Neural progenitor cell (in vitro differentiated cells): ENCODE measurements at regions not wholly inside any gene's neighbourhood (a gene's known extent, or its start where the extent isn't known, plus 50 kb on each side); places are given as distances from the start of the nearest gene placed in this dataset.

ENCODE experiments used
- DNase-seq: peaks from one replicate; pipeline ENCODE4 v3.0.0-alpha.2; 2016; ENCODE audit warnings: low spot score
- H2AFZ ChIP-seq: fragments of 200-600 bp; sonication (generic); replicated peaks from 2 replicates; pipeline ENCODE4 v1.6.1; 2016; ENCODE audit warnings: antibody characterized with exemption
- H3F3A ChIP-seq: fragments of 200-600 bp; sonication (generic); 2 replicates; pipeline ENCODE4 v1.6.1; 2016; ENCODE audit warnings: antibody characterized with exemption, low read depth
- H3K27ac ChIP-seq: fragments of 200-600 bp; sonication (generic); 2 replicates; pipeline ENCODE4 v1.5.1; 2016; ENCODE audit warnings: mild to moderate bottlenecking
- H3K27me3 ChIP-seq: fragments of 200-600 bp; sonication (generic); 2 replicates; pipeline ENCODE4 v1.6.1; 2016; ENCODE audit warnings: mild to moderate bottlenecking, moderate library complexity
- H3K36me3 ChIP-seq: fragments of 200-600 bp; sonication (generic); 2 replicates; pipeline ENCODE4 v1.5.1; 2016
- H3K4me1 ChIP-seq: fragments of 200-600 bp; sonication (generic); 2 replicates; pipeline ENCODE4 v1.6.1; 2016; ENCODE audit warnings: mixed run types
- H3K4me2 ChIP-seq: fragments of 200-600 bp; sonication (generic); 2 replicates; pipeline ENCODE4 v1.6.1; 2016
- H3K4me3 ChIP-seq: fragments of 200-600 bp; sonication (generic); 2 replicates; pipeline ENCODE4 v1.5.1; 2016
- H3K79me2 ChIP-seq: fragments of 200-600 bp; sonication (generic); 2 replicates; pipeline ENCODE4 v1.6.1; 2016; ENCODE audit warnings: low read depth
- H3K9ac ChIP-seq: fragments of 200-600 bp; sonication (generic); 2 replicates; pipeline ENCODE4 v1.6.1; 2016
- H3K9me3 ChIP-seq: fragments of 200-600 bp; sonication (generic); 2 replicates; pipeline ENCODE4 v1.5.1; 2016; ENCODE audit warnings: low read depth
- H4K20me1 ChIP-seq: fragments of 200-600 bp; sonication (generic); 2 replicates; pipeline ENCODE4 v1.6.1; 2016; ENCODE audit warnings: low read depth
- H3K27ac Mint-ChIP-seq: 3 replicates; pipeline ENCODE4 v1.8.0; 2021; ENCODE audit warnings: mixed read lengths
- H3K27me3 Mint-ChIP-seq: 2 replicates; pipeline ENCODE4 v1.8.0; 2022; ENCODE audit warnings: low read depth, mild to moderate bottlenecking, inconsistent platforms, moderate library complexity, mixed read lengths; ENCODE audit not compliant: insufficient read depth
- H3K36me3 Mint-ChIP-seq: 3 replicates; pipeline ENCODE4 v1.8.0; 2021; ENCODE audit warnings: mixed read lengths
- H3K4me1 Mint-ChIP-seq: 3 replicates; pipeline ENCODE4 v1.8.0; 2021; ENCODE audit warnings: mixed read lengths
- H3K4me3 Mint-ChIP-seq: 3 replicates; pipeline ENCODE4 v1.8.0; 2021; ENCODE audit warnings: mild to moderate bottlenecking, moderate library complexity, mixed read lengths
- H3K9me3 Mint-ChIP-seq: 3 replicates; pipeline ENCODE4 v1.8.0; 2020; ENCODE audit warnings: mixed read lengths
- EZH2 ChIP-seq: fragments of 200-600 bp; sonication (generic); IDR thresholded peaks from 2 replicates; pipeline ENCODE4 v1.6.1; 2017; ENCODE audit warnings: antibody characterized with exemption, mild to moderate bottlenecking, moderate library complexity
- EZH2phosphoT487 ChIP-seq: fragments of 200-600 bp; sonication (generic); IDR thresholded peaks from 2 replicates; pipeline ENCODE4 v1.6.1; 2017; ENCODE audit warnings: antibody characterized with exemption
- TF ChIP-seq, protein P1 (sequence below): fragments of 200-600 bp; sonication (generic); IDR thresholded peaks from 2 replicates; pipeline ENCODE4 v1.5.1; 2017; ENCODE audit warnings: antibody characterized with exemption, mild to moderate bottlenecking

GRCh38 chr4:19961091-19961490 is 290.6 kb upstream of the SLIT2 start:
- H3K9me3 ChIP-seq: no peaks in the 10 kb centered on the region
- H3K79me2 ChIP-seq: no peaks in the 10 kb centered on the region
- H3K27me3 ChIP-seq: no peaks in the 10 kb centered on the region
- no peaks in the 10 kb centered on the region for H4K20me1 ChIP-seq
- H3K36me3 Mint-ChIP-seq: no peaks in the 10 kb centered on the region
- no peak overlapping the region for H2AFZ ChIP-seq
- peaks cover 4% of the 10 kb centered on the region for H3K27me3 Mint-ChIP-seq
- H3K4me1 Mint-ChIP-seq: no peaks in the 10 kb centered on the region
- H3K9ac ChIP-seq: no peak overlapping the region
- H3K27ac ChIP-seq: no peak overlapping the region
- TF ChIP-seq EZH2 (no peak), EZH2phosphoT487 (no peak)
- TF ChIP-seq, protein P1, sequence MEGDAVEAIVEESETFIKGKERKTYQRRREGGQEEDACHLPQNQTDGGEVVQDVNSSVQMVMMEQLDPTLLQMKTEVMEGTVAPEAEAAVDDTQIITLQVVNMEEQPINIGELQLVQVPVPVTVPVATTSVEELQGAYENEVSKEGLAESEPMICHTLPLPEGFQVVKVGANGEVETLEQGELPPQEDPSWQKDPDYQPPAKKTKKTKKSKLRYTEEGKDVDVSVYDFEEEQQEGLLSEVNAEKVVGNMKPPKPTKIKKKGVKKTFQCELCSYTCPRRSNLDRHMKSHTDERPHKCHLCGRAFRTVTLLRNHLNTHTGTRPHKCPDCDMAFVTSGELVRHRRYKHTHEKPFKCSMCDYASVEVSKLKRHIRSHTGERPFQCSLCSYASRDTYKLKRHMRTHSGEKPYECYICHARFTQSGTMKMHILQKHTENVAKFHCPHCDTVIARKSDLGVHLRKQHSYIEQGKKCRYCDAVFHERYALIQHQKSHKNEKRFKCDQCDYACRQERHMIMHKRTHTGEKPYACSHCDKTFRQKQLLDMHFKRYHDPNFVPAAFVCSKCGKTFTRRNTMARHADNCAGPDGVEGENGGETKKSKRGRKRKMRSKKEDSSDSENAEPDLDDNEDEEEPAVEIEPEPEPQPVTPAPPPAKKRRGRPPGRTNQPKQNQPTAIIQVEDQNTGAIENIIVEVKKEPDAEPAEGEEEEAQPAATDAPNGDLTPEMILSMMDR: no peak
- peaks cover 2% of the 10 kb centered on the region for H3K9me3 Mint-ChIP-seq
- no peak for DNase-seq
- no peaks in the 10 kb centered on the region for H3K4me1 ChIP-seq
- no peak overlapping the region for H3K4me2 ChIP-seq
- no peak overlapping the region for H3K4me3 ChIP-seq
- H3K27ac Mint-ChIP-seq: no peak overlapping the region
- H3K36me3 ChIP-seq: no peaks in the 10 kb centered on the region
- no peak overlapping the region for H3K4me3 Mint-ChIP-seq
- no peaks in the 10 kb centered on the region for H3F3A ChIP-seq

DNA sequence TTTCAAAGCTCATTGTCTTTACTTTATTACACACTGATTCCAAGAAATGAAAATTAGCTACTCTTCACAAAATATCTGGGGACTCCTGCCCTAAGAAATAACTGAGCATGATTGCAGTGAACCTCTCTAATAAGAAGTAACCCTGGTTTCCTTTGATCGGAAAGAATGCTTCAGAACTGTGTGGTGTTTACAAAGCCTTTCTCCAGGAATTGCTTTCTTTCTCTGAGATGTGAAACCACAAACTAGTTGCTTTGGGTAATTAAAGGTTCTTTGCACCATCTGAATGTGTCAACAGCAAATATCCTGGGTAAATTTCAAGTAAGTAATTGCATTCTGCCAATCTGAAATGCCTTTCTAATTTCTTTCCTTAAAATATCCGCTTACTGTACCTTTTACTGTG is 292.9 kb upstream of the SLIT2 start:
- Mint-ChIP-seq H3K4me1 (no peaks in the 10 kb centered on the region), H3K27ac (no peak overlapping the region), H3K4me3 (no peak overlapping the region), H3K36me3 (no peaks in the 10 kb centered on the region), H3K9me3 (no peaks in the 10 kb centered on the region), H3K27me3 (peaks cover 2% of the 10 kb centered on the region)
- H3F3A ChIP-seq: no peaks in the 10 kb centered on the region
- no peak overlapping the region for H3K9ac ChIP-seq
- no peak overlapping the region for H3K4me3 ChIP-seq
- no peaks in the 10 kb centered on the region for H4K20me1 ChIP-seq
- DNase-seq: no peak
- H3K36me3 ChIP-seq: no peaks in the 10 kb centered on the region
- no peak overlapping the region for H2AFZ ChIP-seq
- no peaks in the 10 kb centered on the region for H3K79me2 ChIP-seq
- TF ChIP-seq EZH2 (no peak), EZH2phosphoT487 (no peak)
- TF ChIP-seq, protein P1: no peak
- no peaks in the 10 kb centered on the region for H3K4me1 ChIP-seq
- H3K27ac ChIP-seq: no peak overlapping the region
- no peak overlapping the region for H3K4me2 ChIP-seq
- no peaks in the 10 kb centered on the region for H3K27me3 ChIP-seq
- H3K9me3 ChIP-seq: no peaks in the 10 kb centered on the region

- Histone ChIP-seq H3K27ac (no peak overlapping the region), H3F3A (no peaks in the 10 kb centered on the region), H2AFZ (no peak overlapping the region), H3K9ac (no peak overlapping the region), H4K20me1 (no peaks in the 10 kb centered on the region), H3K79me2 (no peaks in the 10 kb centered on the region), H3K36me3 (no peaks in the 10 kb centered on the region), H3K4me3 (no peak overlapping the region), H3K4me1 (peaks cover 16% of the 10 kb centered on the region), H3K9me3 (no peaks in the 10 kb centered on the region), H3K4me2 (no peak overlapping the region), H3K27me3 (no peaks in the 10 kb centered on the region)
- Mint-ChIP-seq H3K4me1 (peaks cover 15% of the 10 kb centered on the region), H3K9me3 (no peaks in the 10 kb centered on the region), H3K4me3 (no peak overlapping the region), H3K27me3 (peaks cover 2% of the 10 kb centered on the region), H3K27ac (no peak overlapping the region), H3K36me3 (no peaks in the 10 kb centered on the region)
- TF ChIP-seq EZH2phosphoT487: no peak
- TF ChIP-seq, protein P1: no peak
- DNase-seq: no peak
Observed at GRCh38 chr4:19947349-19947748, 304.4 kb upstream of the SLIT2 start.

DNA sequence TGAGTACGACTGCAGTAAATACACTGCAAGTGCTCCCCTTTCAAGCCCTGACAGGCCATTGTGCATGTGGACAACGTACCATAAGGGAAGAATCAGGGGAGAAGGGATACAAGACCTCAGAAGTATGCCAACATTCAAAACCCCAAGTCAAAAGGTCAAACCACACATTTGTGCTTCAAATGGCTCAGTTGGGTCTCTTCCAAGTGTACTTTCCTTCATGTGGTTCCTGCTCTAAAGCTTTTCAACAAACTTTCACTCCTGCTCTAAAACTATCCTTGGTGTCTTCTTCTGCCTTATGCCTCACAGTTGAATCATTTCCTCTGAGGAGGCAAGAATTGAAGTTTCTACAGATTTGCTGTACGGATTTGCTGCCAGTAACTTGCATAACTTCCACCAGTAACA is 305.7 kb upstream of the SLIT2 start:
- DNase-seq: no peak
- Mint-ChIP-seq H3K4me3 (no peak overlapping the region), H3K27me3 (peaks cover 2% of the 10 kb centered on the region), H3K4me1 (peaks cover 15% of the 10 kb centered on the region), H3K27ac (peak overlapping the region; percentile 42), H3K36me3 (no peaks in the 10 kb centered on the region), H3K9me3 (no peaks in the 10 kb centered on the region)
- Histone ChIP-seq H3K27me3 (no peaks in the 10 kb centered on the region), H2AFZ (no peak overlapping the region), H3K9me3 (no peaks in the 10 kb centered on the region), H3K27ac (no peak overlapping the region), H3K4me3 (no peak overlapping the region), H3F3A (no peaks in the 10 kb centered on the region), H3K4me2 (no peak overlapping the region), H3K4me1 (peaks cover 16% of the 10 kb centered on the region), H3K79me2 (no peaks in the 10 kb centered on the region), H3K9ac (no peak overlapping the region), H4K20me1 (no peaks in the 10 kb centered on the region), H3K36me3 (no peaks in the 10 kb centered on the region)
- TF ChIP-seq, protein P1: no peak
- TF ChIP-seq EZH2 (no peak), EZH2phosphoT487 (no peak)
